Caki2 (cell line): ENCODE measurements at regions not wholly inside any gene's neighbourhood (a gene's known extent, or its start where the extent isn't known, plus 50 kb on each side); places are given as distances from the start of the nearest gene placed in this dataset.

Experiments used
- DNase-seq: peaks from one replicate; pipeline ENCODE4 v3.0.0-alpha.2; 2015; ENCODE audit warnings: low read depth
- in situ Hi-C: cut with HindIII; loops from 2 replicates; pipeline ENCODE4 v1.10.0; 2016; ENCODE audit warnings: low sequenced_read_pairs, low pct_unique_long_range_greater_than_20kb, mixed read lengths

GRCh38 chr11:129242855-129243254, 50.7 kb upstream of the ARHGAP32 start:
- in situ Hi-C loops = no loop called here
- DNase-seq = no peak
